Stomach smooth muscle (tissue), 2 donors: ENCODE measurements at regions not wholly inside any gene's neighbourhood (a gene's known extent, or its start where the extent isn't known, plus 50 kb on each side); places are given as distances from the start of the nearest gene placed in this dataset.
"Not testable (repeated sequence)": the region's sequence is repeated elsewhere in the genome, so short reads cannot be mapped to it uniquely, and the experiment has no call there.

Experiments
- H3K27ac ChIP-seq: one replicate; pipeline ENCODE4 v1.7.0; 2013; ENCODE audit warnings: mild to moderate bottlenecking, low read length, inconsistent platforms
- H3K27me3 ChIP-seq, 2 donors: one replicate each; pipeline ENCODE4 v1.7.0; 2013; ENCODE audit warnings: low read length in 2 of 2; ENCODE audit not compliant: insufficient read depth in 2 of 2, control insufficient read depth in 1 of 2
- H3K36me3 ChIP-seq, 2 donors: one replicate each; pipeline ENCODE4 v1.7.0; 2013; ENCODE audit warnings: low read length in 2 of 2; ENCODE audit not compliant: control insufficient read depth in 2 of 2, insufficient read depth in 2 of 2
- H3K4me1 ChIP-seq: one replicate; pipeline ENCODE4 v1.7.0; 2013; ENCODE audit warnings: low read length; ENCODE audit not compliant: control insufficient read depth, insufficient read depth
- H3K4me3 ChIP-seq, 2 donors: one replicate each; pipeline ENCODE4 v1.7.0; 2013; ENCODE audit warnings: low read length in 2 of 2
- H3K9ac ChIP-seq, 2 donors: one replicate each; pipeline ENCODE4 v1.7.0; 2013; ENCODE audit warnings: low read length in 2 of 2, mild to moderate bottlenecking in 1 of 2
- H3K9me3 ChIP-seq, 2 donors: one replicate each; pipeline ENCODE4 v1.7.0; 2013; ENCODE audit warnings: low read length in 2 of 2; ENCODE audit not compliant: control insufficient read depth in 2 of 2
- donor health status: healthy.
- donor health status: Pancreatic carcinoma.

DNA sequence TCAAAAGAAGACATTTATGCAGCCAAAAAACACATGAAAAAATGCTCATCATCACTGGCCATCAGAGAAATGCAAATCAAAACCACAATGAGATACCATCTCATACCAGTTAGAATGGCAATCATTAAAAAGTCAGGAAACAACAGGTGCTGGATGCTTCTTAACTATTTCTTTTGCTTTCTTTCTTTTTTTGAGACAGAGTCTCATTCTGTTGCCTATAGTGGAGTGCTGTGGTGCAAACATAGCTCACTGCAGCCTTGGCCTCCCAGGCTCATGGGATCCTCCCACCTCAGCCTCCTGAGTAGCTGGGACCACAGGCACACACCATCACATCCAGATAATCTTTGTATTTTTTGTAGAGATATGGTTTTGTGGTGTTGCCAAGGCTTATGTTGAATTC lies 387.7 kb downstream of the RAP2B start:
- H3K36me3 ChIP-seq, H3K27ac ChIP-seq, H3K9me3 ChIP-seq, H3K27me3 ChIP-seq, H3K4me3 ChIP-seq, H3K9ac ChIP-seq, H3K4me1 ChIP-seq: not testable (repeated sequence)

DNA sequence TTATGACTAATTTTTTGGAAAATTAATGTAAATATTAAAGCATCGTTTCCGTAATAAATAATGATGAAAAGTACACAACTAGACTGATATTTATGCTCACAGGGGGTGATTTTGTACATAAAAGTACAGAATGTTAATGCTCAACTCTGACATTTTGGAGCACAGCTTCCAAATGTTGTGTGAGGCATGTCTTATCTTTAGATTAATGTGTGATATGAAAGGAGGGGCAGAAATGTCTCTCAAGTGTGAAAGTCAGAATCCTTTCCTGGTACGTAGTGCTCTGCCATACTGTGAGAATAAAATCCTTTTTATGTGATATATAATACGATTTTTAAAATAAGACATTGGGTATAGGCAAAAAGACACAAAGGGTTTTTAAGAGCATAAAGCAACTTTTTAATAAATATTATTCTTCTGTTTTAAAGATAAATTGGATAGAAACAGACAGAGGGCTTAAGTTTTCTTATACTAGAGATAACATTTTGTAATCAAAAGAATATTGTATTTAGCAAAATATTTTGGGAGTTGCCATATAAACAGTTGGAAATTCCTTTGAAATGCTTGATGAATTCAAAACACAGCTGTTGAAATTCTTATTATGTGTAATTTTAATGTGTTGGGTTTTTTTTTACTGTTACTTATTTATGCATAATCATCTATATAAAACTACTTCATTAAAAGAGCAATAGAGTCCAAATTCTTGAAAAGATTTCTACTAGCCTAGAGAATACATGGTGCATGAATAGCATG lies 389.7 kb downstream of the RAP2B start:
- no peak overlapping the region for H3K27ac ChIP-seq
- no peaks in the 10 kb centered on the region for H3K36me3 ChIP-seq
- no peak overlapping the region for H3K4me3 ChIP-seq
- H3K27me3 ChIP-seq: no peaks in the 10 kb centered on the region
- no peaks in the 10 kb centered on the region for H3K4me1 ChIP-seq
- H3K9me3 ChIP-seq: no peaks in the 10 kb centered on the region
- H3K9ac ChIP-seq: no peak overlapping the region

DNA sequence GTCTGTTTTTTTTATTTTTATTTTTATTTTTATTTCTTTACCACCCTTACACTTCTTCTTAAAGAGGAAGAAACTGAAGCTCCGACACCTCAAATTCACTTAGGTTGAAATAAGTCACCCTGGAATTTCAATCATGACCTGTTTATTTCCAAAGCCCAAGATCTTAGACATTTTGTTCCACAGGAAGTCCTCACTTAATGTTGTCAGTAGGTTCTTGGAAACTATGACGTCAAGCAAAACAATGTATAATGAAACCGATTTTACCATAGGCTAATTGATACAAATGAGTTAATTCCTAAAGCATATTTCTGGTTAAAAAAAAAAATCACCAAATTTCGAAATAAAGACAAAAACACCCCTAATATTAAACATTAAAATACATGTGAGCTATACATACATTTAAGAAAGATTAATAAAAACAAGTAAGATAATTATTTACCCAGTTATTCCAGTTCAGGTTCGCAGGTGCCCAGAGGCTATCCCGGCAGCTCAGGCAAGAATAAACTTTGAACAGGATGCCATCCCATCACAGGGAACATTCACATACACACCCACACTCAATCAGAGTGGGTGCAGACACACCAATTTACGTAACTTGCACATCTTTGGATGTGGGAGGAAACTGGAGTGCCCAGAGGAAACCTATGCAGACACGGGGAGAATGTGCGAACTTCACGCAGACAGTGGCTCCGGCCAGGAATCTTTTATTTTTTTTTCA lies 391.0 kb downstream of the RAP2B start:
- H3K9ac ChIP-seq: no peak overlapping the region

DNA sequence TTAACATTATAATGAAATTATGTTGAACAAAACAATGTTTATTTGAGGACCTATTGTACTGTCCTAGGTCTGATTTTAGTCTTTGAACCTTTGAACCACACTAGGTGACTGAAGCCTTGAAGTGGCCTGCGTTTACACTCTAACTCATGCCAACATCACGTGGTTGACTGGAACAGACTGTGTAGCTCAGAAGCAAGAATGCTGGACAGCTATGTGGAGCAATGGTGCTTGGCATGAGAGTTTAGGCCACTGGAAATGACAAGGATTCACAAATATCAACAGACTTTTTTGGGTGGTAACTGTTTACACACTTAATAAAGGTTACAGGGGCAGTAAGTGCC lies 391.5 kb downstream of the RAP2B start:
- H3K4me3 ChIP-seq: no peak overlapping the region
- H3K9ac ChIP-seq: no peak overlapping the region

More for the DNA sequence above, 391.0 kb downstream of the RAP2B start:
- Histone ChIP-seq H3K4me3 (no peak overlapping the region), H3K4me1 (no peaks in the 10 kb centered on the region), H3K9me3 (no peaks in the 10 kb centered on the region), H3K27me3 (no peaks in the 10 kb centered on the region), H3K27ac (no peak overlapping the region), H3K36me3 (no peaks in the 10 kb centered on the region)

DNA sequence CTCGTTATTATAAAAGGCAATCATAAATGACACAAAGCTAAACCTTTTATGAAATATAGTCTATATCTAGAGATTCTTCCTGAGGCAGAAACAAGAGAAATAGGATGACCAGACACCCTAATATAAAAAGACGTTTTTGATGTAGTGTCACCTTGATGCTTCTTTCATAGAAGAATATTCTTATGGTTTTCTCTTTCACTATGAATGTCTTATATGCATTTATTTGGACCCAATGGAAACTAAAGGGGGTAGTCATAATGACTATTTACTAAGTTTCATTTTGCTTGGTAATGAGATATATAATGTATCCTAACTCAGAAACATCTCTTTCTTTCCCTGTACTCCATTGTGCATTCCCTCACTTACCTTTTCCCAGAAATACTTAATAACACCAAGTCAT lies 393.9 kb downstream of the RAP2B start:
- Histone ChIP-seq H3K9me3 (no peaks in the 10 kb centered on the region), H3K27me3 (no peaks in the 10 kb centered on the region), H3K36me3 (no peaks in the 10 kb centered on the region), H3K4me1 (no peaks in the 10 kb centered on the region), H3K9ac (no peak overlapping the region), H3K4me3 (no peak overlapping the region), H3K27ac (no peak overlapping the region)

More for the DNA sequence above, 391.5 kb downstream of the RAP2B start:
- Histone ChIP-seq H3K9me3 (no peaks in the 10 kb centered on the region), H3K27ac (no peak overlapping the region), H3K27me3 (no peaks in the 10 kb centered on the region), H3K4me1 (no peaks in the 10 kb centered on the region), H3K36me3 (no peaks in the 10 kb centered on the region)

DNA sequence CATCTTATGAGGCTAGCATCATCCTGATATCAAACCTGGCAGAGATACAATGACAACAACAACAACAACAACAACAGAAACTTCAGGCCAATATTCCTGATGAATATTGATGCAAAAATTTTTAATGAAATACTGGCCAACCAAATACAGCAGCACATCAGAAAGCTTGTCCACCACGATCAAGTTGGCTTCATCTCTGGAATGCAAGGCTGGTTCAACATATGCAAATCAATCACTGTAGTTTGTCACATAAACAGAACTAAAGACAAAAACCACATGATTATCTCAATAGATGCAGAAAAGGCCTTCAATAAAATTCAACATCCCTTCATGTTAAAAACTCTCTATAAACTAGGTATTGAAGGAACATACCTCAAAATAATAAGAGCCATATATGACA lies 397.3 kb downstream of the RAP2B start:
- H3K9me3 ChIP-seq: not testable (repeated sequence)

DNA sequence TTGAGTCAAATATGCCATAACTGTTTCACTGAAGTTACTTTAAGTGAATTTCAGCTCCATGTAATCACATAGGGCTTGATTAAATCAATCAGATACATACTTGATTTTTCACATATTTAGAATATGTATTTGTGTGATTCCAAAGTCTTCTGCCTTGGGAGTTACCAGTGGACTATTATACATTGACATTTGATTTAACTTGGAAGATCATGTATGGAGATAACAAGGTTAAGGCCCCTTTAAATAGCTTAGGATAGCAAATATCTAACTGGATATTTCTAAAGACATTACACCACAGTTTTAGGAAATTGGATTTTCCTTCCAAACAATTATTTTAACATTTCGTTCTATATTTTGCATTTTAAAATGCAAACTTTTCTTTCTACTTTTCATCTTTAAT lies 405.0 kb downstream of the RAP2B start:
- H3K4me3 ChIP-seq: no peak overlapping the region

More for the DNA sequence above, 397.3 kb downstream of the RAP2B start:
- H3K27me3 ChIP-seq, H3K4me3 ChIP-seq, H3K4me1 ChIP-seq, H3K27ac ChIP-seq, H3K36me3 ChIP-seq, H3K9ac ChIP-seq: not testable (repeated sequence)

DNA sequence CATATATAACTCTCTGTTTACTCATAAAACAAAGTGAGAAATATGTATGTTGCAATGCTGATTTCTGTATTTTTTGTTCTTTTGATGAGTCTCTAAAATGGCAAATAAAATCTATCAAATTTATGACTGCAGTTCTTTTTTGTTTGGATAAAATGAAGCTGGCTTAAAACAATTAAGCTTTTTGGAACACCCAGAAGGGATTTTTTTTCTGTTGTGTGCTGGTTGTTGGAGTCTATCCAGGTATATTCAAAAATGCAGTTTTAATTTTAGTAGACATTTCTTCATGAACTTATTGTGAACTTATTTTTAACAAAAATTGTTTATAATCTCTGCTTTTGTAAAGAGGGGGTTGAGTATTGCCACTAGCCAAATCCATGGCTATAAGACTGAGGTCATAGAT lies 405.5 kb downstream of the RAP2B start:
- H3K27me3 ChIP-seq: no peaks in the 10 kb centered on the region
- no peaks in the 10 kb centered on the region for H3K36me3 ChIP-seq
- H3K9me3 ChIP-seq: peaks cover 4 to 9% of the 10 kb centered on the region in 2 donors
- no peak overlapping the region for H3K9ac ChIP-seq
- no peaks in the 10 kb centered on the region for H3K4me1 ChIP-seq
- H3K27ac ChIP-seq: no peak overlapping the region
- no peak overlapping the region for H3K4me3 ChIP-seq

More for the DNA sequence above, 405.0 kb downstream of the RAP2B start:
- no peak overlapping the region for H3K27ac ChIP-seq
- peaks cover 5 to 9% of the 10 kb centered on the region in 2 donors for H3K9me3 ChIP-seq
- H3K9ac ChIP-seq: no peak overlapping the region
- H3K27me3 ChIP-seq: no peaks in the 10 kb centered on the region
- no peaks in the 10 kb centered on the region for H3K36me3 ChIP-seq
- H3K4me1 ChIP-seq: no peaks in the 10 kb centered on the region

DNA sequence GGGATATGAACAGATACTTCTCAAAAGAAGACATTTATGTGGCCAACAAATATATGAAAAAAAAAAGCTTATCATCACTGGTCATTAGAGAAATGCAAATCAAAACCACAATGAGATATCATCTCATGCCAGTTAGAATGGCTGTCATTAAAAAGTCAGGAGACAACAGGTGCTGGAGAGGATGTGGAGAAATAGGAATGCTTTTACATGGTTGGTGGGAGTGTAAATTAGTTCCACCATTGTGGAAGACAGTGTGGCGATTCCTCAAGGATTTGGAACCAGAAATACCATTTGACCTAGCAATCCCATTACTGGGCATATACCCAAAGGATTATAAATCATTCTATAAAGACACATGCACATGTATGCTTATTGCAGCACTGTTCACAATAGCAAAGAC lies 408.5 kb downstream of the RAP2B start:
- not testable (repeated sequence) for H3K4me1 ChIP-seq, H3K36me3 ChIP-seq

DNA sequence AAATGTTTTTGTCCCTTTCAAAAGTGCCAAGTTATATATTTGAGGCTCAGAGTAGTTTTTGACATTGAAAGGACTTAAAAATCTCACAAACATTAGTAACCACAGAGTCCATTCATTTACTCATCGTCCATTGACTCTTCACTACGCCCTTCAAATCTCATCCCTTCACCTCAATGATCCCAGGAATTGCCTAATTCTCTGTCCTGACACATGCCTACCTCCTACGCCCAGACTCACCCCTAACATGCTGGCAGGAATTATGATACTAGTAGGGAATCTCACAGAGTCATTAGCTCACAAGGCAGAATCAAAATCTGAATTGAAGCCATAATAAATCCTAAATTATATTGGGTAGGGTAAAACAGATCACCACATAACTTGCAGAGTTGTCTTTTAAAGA lies 410.1 kb downstream of the RAP2B start:
- Histone ChIP-seq H3K4me3 (no peak overlapping the region), H3K36me3 (no peaks in the 10 kb centered on the region), H3K27ac (no peak overlapping the region), H3K9ac (no peak overlapping the region), H3K27me3 (no peaks in the 10 kb centered on the region), H3K9me3 (no peaks in the 10 kb centered on the region), H3K4me1 (no peaks in the 10 kb centered on the region)

More for the DNA sequence above, 408.5 kb downstream of the RAP2B start:
- not testable (repeated sequence) for H3K9me3 ChIP-seq, H3K27me3 ChIP-seq, H3K4me3 ChIP-seq, H3K9ac ChIP-seq, H3K27ac ChIP-seq

DNA sequence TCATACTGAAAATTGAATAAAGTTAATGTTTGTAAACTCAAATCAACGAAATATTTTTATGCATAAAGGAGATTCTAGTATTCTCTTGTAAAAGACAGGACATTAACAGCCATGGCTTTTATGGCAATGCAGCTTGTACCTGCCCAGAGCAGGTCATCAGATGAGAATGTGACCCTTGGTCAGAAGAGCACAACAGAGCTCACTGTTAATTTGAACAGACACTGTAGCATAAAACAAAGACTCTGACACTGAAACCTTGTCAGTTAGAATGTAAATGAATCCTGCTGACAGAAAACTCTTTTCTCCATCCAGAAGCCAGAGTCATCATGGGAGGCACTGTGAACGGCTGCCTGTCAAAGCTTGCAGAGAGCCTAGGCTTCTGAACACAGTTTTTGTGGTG lies 410.6 kb downstream of the RAP2B start:
- no peak overlapping the region for H3K27ac ChIP-seq
- H3K9ac ChIP-seq: no peak overlapping the region
- no peaks in the 10 kb centered on the region for H3K9me3 ChIP-seq
- H3K4me3 ChIP-seq: no peak overlapping the region
- no peaks in the 10 kb centered on the region for H3K36me3 ChIP-seq
- no peaks in the 10 kb centered on the region for H3K4me1 ChIP-seq
- no peaks in the 10 kb centered on the region for H3K27me3 ChIP-seq
